GM18951 (cell line): ENCODE measurements at regions not wholly inside any gene's neighbourhood (a gene's known extent, or its start where the extent isn't known, plus 50 kb on each side); places are given as distances from the start of the nearest gene placed in this dataset.
"Not testable (repeated sequence)": the region's sequence is repeated elsewhere in the genome, so short reads cannot be mapped to it uniquely, and the experiment has no call there.

Source experiments
- POLR2A ChIP-seq: IDR thresholded peaks from 4 replicates; pipeline ENCODE4 v1.6.1; 2011; ENCODE audit warnings: mild to moderate bottlenecking; ENCODE audit not compliant: insufficient read length, insufficient read depth; ENCODE audit errors: extremely low read depth
- in situ Hi-C: fragments of 300-500 bp; cut with MboI; formaldehyde crosslinking; loops from one replicate; pipeline ENCODE4 v1.12.0; 2022; ENCODE audit warnings: low sequenced_read_pairs, mixed read lengths, inconsistent platforms; ENCODE audit not compliant: unreplicated experiment

- in situ Hi-C loops = no loop called here
These were observed 57.7 kb downstream of the SOX3 start for GRCh38 chrX:140447150-140447549.

GRCh38 chrX:140440876-140441275, 64.0 kb downstream of the SOX3 start:
- in situ Hi-C loops = no loop called here
- TF ChIP-seq POLR2A = no peak

More at GRCh38 chrX:140447150-140447549, 57.7 kb downstream of the SOX3 start:
- TF ChIP-seq POLR2A = no peak

- no peak for TF ChIP-seq POLR2A
- in situ Hi-C loops = no loop called here
These were observed 65.4 kb downstream of the SOX3 start for GRCh38 chrX:140439476-140439875.

GRCh38 chrX:140434347-140434746, 70.5 kb downstream of the SOX3 start:
- in situ Hi-C loops = no loop called here
- no peak for TF ChIP-seq POLR2A

- TF ChIP-seq POLR2A = no peak
- in situ Hi-C loops = no loop called here
These were observed 71.3 kb downstream of the SOX3 start for GRCh38 chrX:140433582-140433981.

GRCh38 chrX:140432346-140433175, 72.3 kb downstream of the SOX3 start:
- in situ Hi-C loops = no loop called here
- TF ChIP-seq POLR2A = no peak

GRCh38 chrX:140431521-140431920, 73.3 kb downstream of the SOX3 start:
- no peak for TF ChIP-seq POLR2A
- in situ Hi-C loops = no loop called here

- no peak for TF ChIP-seq POLR2A
- in situ Hi-C loops = no loop called here
These were observed 79.0 kb downstream of the SOX3 start for GRCh38 chrX:140425712-140426395.

- in situ Hi-C loops = no loop called here
- no peak for TF ChIP-seq POLR2A
These were observed 82.4 kb downstream of the SOX3 start for GRCh38 chrX:140422501-140422900.

- in situ Hi-C loops = not testable (repeated sequence)
These were observed 102.7 kb downstream of the SOX3 start for GRCh38 chrX:140402131-140402530.

- in situ Hi-C loops = not testable (repeated sequence)
These were observed 108.5 kb downstream of the SOX3 start for GRCh38 chrX:140396326-140396725.

GRCh38 chrX:140393507-140393906, 111.4 kb downstream of the SOX3 start:
- in situ Hi-C loops = no loop called here
- no peak for TF ChIP-seq POLR2A

- no peak for TF ChIP-seq POLR2A
These were observed 113.6 kb downstream of the SOX3 start for GRCh38 chrX:140391313-140391712.

GRCh38 chrX:140389331-140389730, 115.5 kb downstream of the SOX3 start:
- no peak for TF ChIP-seq POLR2A
- in situ Hi-C loops = no loop called here

More at GRCh38 chrX:140391313-140391712, 113.6 kb downstream of the SOX3 start:
- in situ Hi-C loops = no loop called here

- no peak for TF ChIP-seq POLR2A
- in situ Hi-C loops = no loop called here
These were observed 142.0 kb downstream of the SOX3 start for GRCh38 chrX:140362861-140363260.
